ENCODE measurements at regions not wholly inside any gene's neighbourhood (a gene's known extent, or its start where the extent isn't known, plus 50 kb on each side); places are given as distances from the start of the nearest gene placed in this dataset.

- CTCF ChIA-PET, result interaction anchor here (1.2 kb wide), 1 partner anchor 619 kb away, joined by 3 read pairs; no protein-coding TSS in a partner anchor
- no peak for DNase-seq (ENCODE audit: low spot score)
- no peak for TF ChIP-seq CTCF (conservative IDR thresholded peaks at IDR 0.05; ENCODE audit: low read depth)
These were observed 172.4 kb upstream of the GULP1 start for GRCh38 chr2:188119112-188119838.

GRCh38 chr2:188122985-188123384 lies 168.7 kb upstream of the GULP1 start:
- TF ChIP-seq CTCF (conservative IDR thresholded peaks at IDR 0.05; ENCODE audit: low read depth), result no peak
- POLR2A ChIA-PET (ENCODE audit: low non-redundant PET), result no interaction called here
- CTCF ChIA-PET, result no interaction called here
- no peak for DNase-seq (ENCODE audit: low spot score)
- no peak overlapping the region for H3K27ac ChIP-seq

More at GRCh38 chr2:188119112-188119838, 172.4 kb upstream of the GULP1 start:
- POLR2A ChIA-PET (ENCODE audit: low non-redundant PET), result no interaction called here
- no peak overlapping the region for H3K27ac ChIP-seq

GRCh38 chr2:188129677-188130076 lies 162.0 kb upstream of the GULP1 start:
- ChIA-PET CTCF (no interaction called here), POLR2A (ENCODE audit: low non-redundant PET) (no interaction called here)
- DNase-seq (ENCODE audit: low spot score), result no peak
- TF ChIP-seq CTCF (conservative IDR thresholded peaks at IDR 0.05; ENCODE audit: low read depth), result no peak
- H3K27ac ChIP-seq, result no peak overlapping the region

GRCh38 chr2:188130317-188130716 lies 161.4 kb upstream of the GULP1 start:
- no peak for TF ChIP-seq CTCF (conservative IDR thresholded peaks at IDR 0.05; ENCODE audit: low read depth)
- H3K27ac ChIP-seq, result no peak overlapping the region
- POLR2A ChIA-PET (ENCODE audit: low non-redundant PET), result no interaction called here
- DNase-seq (ENCODE audit: low spot score), result no peak
- CTCF ChIA-PET, result no interaction called here

DNA sequence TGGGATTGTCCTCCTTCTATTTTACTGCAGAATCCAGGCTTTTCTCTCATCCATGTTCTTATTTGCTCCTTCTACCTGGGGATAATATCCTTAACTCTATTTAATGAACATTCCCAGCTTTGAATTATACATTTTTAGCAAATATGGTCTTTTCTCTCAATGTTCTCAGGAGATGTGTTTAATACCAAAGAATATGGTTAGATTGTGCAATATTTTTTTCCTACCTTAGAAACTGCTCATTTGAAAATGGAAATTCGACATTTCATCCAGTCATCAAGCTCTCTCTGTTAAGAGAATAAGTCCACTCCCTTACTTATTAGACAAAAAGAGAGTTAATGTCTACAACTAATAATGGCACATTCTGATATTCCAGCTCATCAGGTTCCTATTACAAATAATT lies 160.4 kb upstream of the GULP1 start:
- no peak for TF ChIP-seq CTCF (conservative IDR thresholded peaks at IDR 0.05; ENCODE audit: low read depth)
- no peak for DNase-seq (ENCODE audit: low spot score)
- POLR2A ChIA-PET (ENCODE audit: low non-redundant PET), result no interaction called here
- CTCF ChIA-PET, result interaction anchor here (0.6 to 0.9 kb wide), 3 partner anchors 18 to 665 kb away, joined by 3 to 4 read pairs (median 3); no protein-coding TSS in a partner anchor
- no peak overlapping the region for H3K27ac ChIP-seq

GRCh38 chr2:188132385-188132784 lies 159.3 kb upstream of the GULP1 start:
- no peak overlapping the region for H3K27ac ChIP-seq
- no peak for TF ChIP-seq CTCF (conservative IDR thresholded peaks at IDR 0.05; ENCODE audit: low read depth)
- DNase-seq (ENCODE audit: low spot score), result no peak
- ChIA-PET POLR2A (ENCODE audit: low non-redundant PET) (no interaction called here), CTCF (no interaction called here)

Data from RWPE1 (cell line).